Endodermal cell (in vitro differentiated cells): ENCODE measurements at regions not wholly inside any gene's neighbourhood (a gene's known extent, or its start where the extent isn't known, plus 50 kb on each side); places are given as distances from the start of the nearest gene placed in this dataset.
"Not testable (repeated sequence)": the region's sequence is repeated elsewhere in the genome, so short reads cannot be mapped to it uniquely, and the experiment has no call there.

Experiments
- DNase-seq: peaks from one replicate; pipeline ENCODE4 v3.0.0-alpha.2; 2017
- H3K27ac ChIP-seq: 2 replicates; pipeline ENCODE4 v1.5.1; 2013; ENCODE audit warnings: mild to moderate bottlenecking, low read depth, low read length, moderate library complexity
- H3K27me3 ChIP-seq: 2 replicates; pipeline ENCODE4 v1.6.1; 2013; ENCODE audit warnings: mild to moderate bottlenecking, low read length, moderate library complexity; ENCODE audit not compliant: insufficient read depth, control insufficient read depth, poor library complexity, severe bottlenecking
- H3K36me3 ChIP-seq: 2 replicates; pipeline ENCODE4 v1.7.0; 2013; ENCODE audit warnings: mild to moderate bottlenecking, low read length, moderate library complexity; ENCODE audit not compliant: control insufficient read depth, insufficient read depth
- H3K4me1 ChIP-seq: one replicate; pipeline ENCODE4 v1.7.0; 2013; ENCODE audit warnings: low read length; ENCODE audit not compliant: control insufficient read depth, insufficient read depth
- H3K4me3 ChIP-seq: 2 replicates; pipeline ENCODE4 v1.5.1; 2013; ENCODE audit warnings: mild to moderate bottlenecking, low read length, moderate library complexity
- H3K9ac ChIP-seq: 2 replicates; pipeline ENCODE4 v1.6.1; 2013; ENCODE audit warnings: mild to moderate bottlenecking, low read length, moderate library complexity; ENCODE audit not compliant: poor library complexity, severe bottlenecking; ENCODE audit errors: extremely low read depth
- H3K9me3 ChIP-seq: 2 replicates; pipeline ENCODE4 v1.6.1; 2013; ENCODE audit warnings: mild to moderate bottlenecking, low read length, moderate library complexity; ENCODE audit not compliant: control insufficient read depth
- H3K27ac Mint-ChIP-seq: 2 replicates; pipeline ENCODE4 v1.8.0; 2020; ENCODE audit warnings: mixed read lengths
- H3K27me3 Mint-ChIP-seq: 2 replicates; pipeline ENCODE4 v1.8.0; 2021; ENCODE audit warnings: mild to moderate bottlenecking, mixed read lengths; ENCODE audit not compliant: insufficient read depth
- H3K36me3 Mint-ChIP-seq: 2 replicates; pipeline ENCODE4 v1.8.0; 2020; ENCODE audit warnings: low read depth, mixed read lengths
- H3K4me1 Mint-ChIP-seq: 2 replicates; pipeline ENCODE4 v1.8.0; 2020; ENCODE audit warnings: mixed read lengths
- H3K4me3 Mint-ChIP-seq: 2 replicates; pipeline ENCODE4 v1.8.0; 2020; ENCODE audit warnings: mild to moderate bottlenecking, moderate library complexity, mixed read lengths
- H3K9me3 Mint-ChIP-seq: 2 replicates; pipeline ENCODE4 v1.8.0; 2020; ENCODE audit warnings: mild to moderate bottlenecking, mixed read lengths
- CTCF ChIP-seq: fragments of 200-600 bp; sonication (generic); conservative IDR thresholded peaks from 2 replicates; pipeline ENCODE4 v1.5.0; 2021; ENCODE audit warnings: antibody characterized with exemption, mild to moderate bottlenecking
- WGBS, 2 experiments: methylation state at CpG; one replicate each; pipeline versions ENCODE4 v1.1.5 to v1.1.7; 2013; ENCODE audit warnings: missing lambda C conversion rate in 2 of 2, mixed read lengths in 1 of 2; ENCODE audit not compliant: insufficient coverage in 1 of 2, insufficient read length in 1 of 2; 5-methylcytosine and 5-hydroxymethylcytosine counted together

DNA sequence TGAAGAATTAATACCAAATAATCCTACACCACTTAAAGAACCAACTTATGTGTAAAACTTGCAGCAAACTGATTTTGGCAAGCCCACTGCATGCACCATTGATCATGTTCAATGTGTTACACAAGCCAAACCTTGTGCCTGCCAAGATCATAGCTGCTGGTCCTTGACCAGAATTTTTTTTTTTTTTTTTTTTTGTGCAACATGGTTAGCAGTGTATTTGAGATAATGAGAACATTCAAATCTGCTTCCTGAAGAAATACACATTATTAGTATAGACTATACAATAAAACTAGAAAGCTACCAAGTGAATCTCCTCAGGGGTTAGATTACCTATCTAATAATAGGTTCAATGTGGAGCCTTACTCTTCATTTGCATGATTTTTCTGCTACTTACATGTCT, 421.0 kb downstream of the MRPL39 start:
- Histone ChIP-seq H3K4me1 (no peaks in the 10 kb centered on the region), H3K9me3 (no peaks in the 10 kb centered on the region), H3K27me3 (no peaks in the 10 kb centered on the region), H3K4me3 (no peak overlapping the region), H3K36me3 (no peaks in the 10 kb centered on the region), H3K27ac (no peak overlapping the region), H3K9ac (no peak overlapping the region)
- H3K4me3 Mint-ChIP-seq, result no peak overlapping the region
- no peak for TF ChIP-seq CTCF
- no peak for DNase-seq
- no peaks in the 10 kb centered on the region for H3K4me1 Mint-ChIP-seq
- H3K9me3 Mint-ChIP-seq, result peaks cover 28% of the 10 kb centered on the region
- no peaks in the 10 kb centered on the region for H3K36me3 Mint-ChIP-seq
- no peaks in the 10 kb centered on the region for H3K27me3 Mint-ChIP-seq
- no peak overlapping the region for H3K27ac Mint-ChIP-seq

DNA sequence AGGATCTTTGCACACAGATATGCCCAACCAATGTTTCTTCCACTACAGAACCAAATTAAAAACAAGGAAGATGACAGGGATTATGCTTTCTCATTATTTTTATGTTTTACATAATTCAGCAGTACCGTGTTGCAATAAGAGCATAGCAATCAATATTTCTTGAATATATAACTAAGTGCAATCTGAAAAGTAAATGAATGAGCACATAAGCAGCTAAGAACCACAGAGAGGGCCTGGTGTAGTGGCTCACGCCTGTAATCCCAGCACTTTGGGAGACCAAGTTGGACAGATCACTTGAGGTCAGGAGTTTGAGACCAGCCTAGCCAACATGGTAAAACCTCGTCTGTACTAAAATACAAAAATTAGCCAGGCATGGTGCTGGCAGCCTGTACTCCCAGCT, 423.7 kb downstream of the MRPL39 start:
- no peaks in the 10 kb centered on the region for H3K27me3 Mint-ChIP-seq
- Histone ChIP-seq H3K4me1 (no peaks in the 10 kb centered on the region), H3K27ac (no peak overlapping the region), H3K4me3 (no peak overlapping the region), H3K27me3 (no peaks in the 10 kb centered on the region), H3K36me3 (no peaks in the 10 kb centered on the region), H3K9me3 (no peaks in the 10 kb centered on the region), H3K9ac (no peak overlapping the region)
- H3K4me3 Mint-ChIP-seq, result no peak overlapping the region
- WGBS, 2 experiments, result 88 to 100% methylated on average over 1 to 2 of the region's 3 CpGs
- H3K36me3 Mint-ChIP-seq, result no peaks in the 10 kb centered on the region
- no peaks in the 10 kb centered on the region for H3K4me1 Mint-ChIP-seq
- H3K27ac Mint-ChIP-seq, result no peak overlapping the region
- no peak for DNase-seq
- TF ChIP-seq CTCF, result no peak
- peaks cover 31% of the 10 kb centered on the region for H3K9me3 Mint-ChIP-seq

GRCh38 chr21:25181690-25182089, 425.6 kb downstream of the MRPL39 start:
- not testable (repeated sequence) for H3K4me1 Mint-ChIP-seq, H3K36me3 Mint-ChIP-seq, H3K27me3 ChIP-seq, H3K27me3 Mint-ChIP-seq, H3K27ac ChIP-seq, H3K36me3 ChIP-seq, DNase-seq, H3K9me3 ChIP-seq, H3K4me1 ChIP-seq, H3K4me3 Mint-ChIP-seq, H3K27ac Mint-ChIP-seq, H3K4me3 ChIP-seq, H3K9ac ChIP-seq
- peaks cover 25% of the 10 kb centered on the region for H3K9me3 Mint-ChIP-seq
- WGBS, 2 experiments, result 91 to 100% methylated on average over 1 of the region's 3 CpGs

- 83 to 100% methylated on average over 1 of the region's 1 CpG for WGBS, 2 experiments
- Mint-ChIP-seq H3K9me3 (peaks cover 25% of the 10 kb centered on the region), H3K4me1 (no peaks in the 10 kb centered on the region)
Observed at GRCh38 chr21:25179116-25179515, 428.2 kb downstream of the MRPL39 start.

More at GRCh38 chr21:25179116-25179515, 428.2 kb downstream of the MRPL39 start:
- Histone ChIP-seq H3K36me3 (no peaks in the 10 kb centered on the region), H3K4me1 (no peaks in the 10 kb centered on the region), H3K27ac (no peak overlapping the region), H3K4me3 (no peak overlapping the region), H3K9me3 (no peaks in the 10 kb centered on the region), H3K9ac (no peak overlapping the region), H3K27me3 (no peaks in the 10 kb centered on the region)
- no peaks in the 10 kb centered on the region for H3K36me3 Mint-ChIP-seq
- TF ChIP-seq CTCF, result no peak
- H3K4me3 Mint-ChIP-seq, result no peak overlapping the region
- H3K27ac Mint-ChIP-seq, result no peak overlapping the region
- H3K27me3 Mint-ChIP-seq, result no peaks in the 10 kb centered on the region
- DNase-seq, result no peak
